ENCODE measurements at regions not wholly inside any gene's neighbourhood (a gene's known extent, or its start where the extent isn't known, plus 50 kb on each side); places are given as distances from the start of the nearest gene placed in this dataset.

GRCh38 chr16:86978445-86979030, 338.7 kb downstream of the C16orf95 start:
- H3K4me3 ChIP-seq (ENCODE audit: low read depth, low read length) = no peak overlapping the region
- DNase-seq (ENCODE audit: low read depth) = no peak
- no peak for TF ChIP-seq CTCF (IDR thresholded peaks at IDR 0.05; ENCODE audit: insufficient read depth, low read depth, low read length, missing control alignments)

GRCh38 chr16:86979061-86979460, 338.1 kb downstream of the C16orf95 start:
- DNase-seq (ENCODE audit: low read depth) = no peak
- no peak overlapping the region for H3K4me3 ChIP-seq (ENCODE audit: low read depth, low read length)
- no peak for TF ChIP-seq CTCF (IDR thresholded peaks at IDR 0.05; ENCODE audit: insufficient read depth, low read depth, low read length, missing control alignments)

- no peak for DNase-seq (ENCODE audit: low read depth)
- no peak for TF ChIP-seq CTCF (IDR thresholded peaks at IDR 0.05; ENCODE audit: insufficient read depth, low read depth, low read length, missing control alignments)
- H3K4me3 ChIP-seq (ENCODE audit: low read depth, low read length) = no peak overlapping the region
Observed at GRCh38 chr16:86979984-86980553, 337.1 kb downstream of the C16orf95 start.

GRCh38 chr16:86980644-86981043, 336.5 kb downstream of the C16orf95 start:
- no peak overlapping the region for H3K4me3 ChIP-seq (ENCODE audit: low read depth, low read length)
- TF ChIP-seq CTCF (IDR thresholded peaks at IDR 0.05; ENCODE audit: insufficient read depth, low read depth, low read length, missing control alignments) = no peak
- no peak for DNase-seq (ENCODE audit: low read depth)

- H3K4me3 ChIP-seq (ENCODE audit: low read depth, low read length) = no peak overlapping the region
- no peak for DNase-seq (ENCODE audit: low read depth)
- TF ChIP-seq CTCF (IDR thresholded peaks at IDR 0.05; ENCODE audit: insufficient read depth, low read depth, low read length, missing control alignments) = no peak
Observed at GRCh38 chr16:86982347-86982596, 334.9 kb downstream of the C16orf95 start.

- H3K4me3 ChIP-seq (ENCODE audit: low read depth, low read length) = no peak overlapping the region
- no peak for DNase-seq (ENCODE audit: low read depth)
- TF ChIP-seq CTCF (IDR thresholded peaks at IDR 0.05; ENCODE audit: insufficient read depth, low read depth, low read length, missing control alignments) = no peak
Observed at GRCh38 chr16:86982912-86983311, 334.3 kb downstream of the C16orf95 start.

GRCh38 chr16:86983621-86984020, 333.6 kb downstream of the C16orf95 start:
- DNase-seq (ENCODE audit: low read depth) = no peak
- no peak overlapping the region for H3K4me3 ChIP-seq (ENCODE audit: low read depth, low read length)
- no peak for TF ChIP-seq CTCF (IDR thresholded peaks at IDR 0.05; ENCODE audit: insufficient read depth, low read depth, low read length, missing control alignments)

Data from GM12865 (cell line).